H1 (cell line): ENCODE measurements at regions not wholly inside any gene's neighbourhood (a gene's known extent, or its start where the extent isn't known, plus 50 kb on each side); places are given as distances from the start of the nearest gene placed in this dataset.

Experiments used
- CTCF ChIA-PET: fragments of 300-600 bp; sonication (Branson Sonifier 250); formaldehyde crosslinking; loops from one replicate; lab custom pipeline; 2021; ENCODE audit not compliant: partially characterized antibody; lab: Charles Lee
- POLR2A ChIA-PET: fragments of 300-600 bp; sonication (Branson Sonifier 250); formaldehyde crosslinking; loops from one replicate; lab custom pipeline; 2021; ENCODE audit warnings: inconsistent platforms; ENCODE audit not compliant: partially characterized antibody; lab: Charles Lee
- DNase-seq, 2 experiments: peaks; one replicate each; pipeline versions ENCODE4 v3.0.0 to v3.0.0-alpha.2; 2010 to 2022; ENCODE audit warnings: low spot score in 2 of 2, low read depth in 1 of 2, mixed read lengths in 1 of 2
- FAIRE-seq: peaks from 2 replicates; lab custom pipeline; 2011; peaks lifted over from hg19 to GRCh38; lab: Jason Lieb, UNC
- H2AFZ ChIP-seq: 2 replicates; pipeline ENCODE4 v1.8.1; 2012; ENCODE audit warnings: low read length, inconsistent platforms
- H2AK5ac ChIP-seq: 2 replicates; pipeline ENCODE4 v1.6.1; 2013; ENCODE audit warnings: low read depth, low read length
- H2BK120ac ChIP-seq: replicated peaks from 2 replicates; pipeline ENCODE3; 2013; ENCODE audit warnings: low read depth, low read length, inconsistent platforms
- H2BK12ac ChIP-seq: 2 replicates; pipeline ENCODE4 v1.6.1; 2013; ENCODE audit warnings: low read depth, low read length
- H2BK15ac ChIP-seq: 2 replicates; pipeline ENCODE4 v1.6.1; 2013; ENCODE audit warnings: low read length
- H2BK20ac ChIP-seq: 2 replicates; pipeline ENCODE4 v1.6.1; 2013; ENCODE audit warnings: low read length
- H2BK5ac ChIP-seq: 2 replicates; pipeline ENCODE4 v1.6.1; 2013; ENCODE audit warnings: low read depth, low read length
- H3K14ac ChIP-seq: 2 replicates; pipeline ENCODE4 v1.6.1; 2013; ENCODE audit warnings: inconsistent platforms; ENCODE audit not compliant: insufficient read length
- H3K18ac ChIP-seq: 2 replicates; pipeline ENCODE4 v1.6.1; 2013; ENCODE audit warnings: low read length; ENCODE audit errors: extremely low read depth
- H3K23ac ChIP-seq: 2 replicates; pipeline ENCODE4 v1.6.1; 2013; ENCODE audit warnings: inconsistent platforms; ENCODE audit not compliant: insufficient read length
- H3K23me2 ChIP-seq: 2 replicates; pipeline ENCODE4 v1.6.1; 2013; ENCODE audit warnings: low read depth, low read length
- H3K27ac ChIP-seq: 2 replicates; pipeline ENCODE4 v1.6.1; 2011; ENCODE audit warnings: low read depth, low read length, inconsistent platforms
- H3K27me3 ChIP-seq, 4 experiments: replicated peaks in 1 of 4; 1 replicate in 1 of 4; 2 replicates in 3 of 4; pipeline versions ENCODE4 v1.6.1 to v1.8.1; 2011 to 2013; ENCODE audit warnings: low read length in 3 of 4, mild to moderate bottlenecking in 3 of 4, inconsistent platforms in 2 of 4, mixed read lengths in 2 of 4, moderate library complexity in 1 of 4; ENCODE audit not compliant: control insufficient read depth in 3 of 4, insufficient read depth in 3 of 4; ENCODE audit errors: extremely low read depth in 1 of 4
- H3K36me3 ChIP-seq, 4 experiments: 2 replicates each; pipeline versions ENCODE4 v1.6.1 to v1.8.1; 2011 to 2013; ENCODE audit warnings: mild to moderate bottlenecking in 4 of 4, low read length in 3 of 4, moderate library complexity in 2 of 4, control low read depth in 1 of 4, inconsistent platforms in 1 of 4; ENCODE audit not compliant: insufficient read depth in 4 of 4, control insufficient read depth in 2 of 4
- H3K4ac ChIP-seq: replicated peaks from 2 replicates; pipeline ENCODE3; 2013; ENCODE audit warnings: low read length, low read depth, mixed read lengths, inconsistent platforms; ENCODE audit not compliant: insufficient read length
- H3K4me1 ChIP-seq, 4 experiments: replicated peaks in 1 of 4; 1 replicate in 1 of 4; 2 replicates in 3 of 4; pipeline versions ENCODE4 v1.6.1 to v1.8.1; 2011 to 2013; ENCODE audit warnings: low read length in 3 of 4, inconsistent platforms in 2 of 4, mixed read lengths in 1 of 4; ENCODE audit not compliant: insufficient read depth in 4 of 4, control insufficient read depth in 3 of 4
- H3K4me2 ChIP-seq, 2 experiments: 2 replicates each; pipeline versions ENCODE4 v1.6.1 to v1.8.1; 2011 to 2013; ENCODE audit warnings: low read depth in 2 of 2, low read length in 2 of 2, control low read depth in 1 of 2, inconsistent platforms in 1 of 2, mild to moderate bottlenecking in 1 of 2; ENCODE audit not compliant: insufficient read depth in 1 of 2
- H3K4me3 ChIP-seq, 4 experiments: fragments of 200-600, 300-600 bp in 1 of 4; sonication (generic), shearing (Covaris generic), sonication (Bioruptor Twin) in 1 of 4; 2 replicates each; pipeline versions ENCODE4 v1.5.1 to v1.8.1; 2011 to 2016; ENCODE audit warnings: low read length in 4 of 4, low read depth in 3 of 4, control low read depth in 2 of 4, inconsistent platforms in 2 of 4, mild to moderate bottlenecking in 2 of 4, mixed read lengths in 1 of 4, moderate library complexity in 1 of 4; ENCODE audit not compliant: insufficient read depth in 2 of 4; ENCODE audit errors: extremely low read depth in 1 of 4
- H3K56ac ChIP-seq: replicated peaks from 2 replicates; pipeline ENCODE3; 2013; ENCODE audit warnings: low read depth, mild to moderate bottlenecking, mixed read lengths, low read length, inconsistent platforms; ENCODE audit not compliant: insufficient read length
- H3K79me1 ChIP-seq: 2 replicates; pipeline ENCODE4 v1.6.1; 2013; ENCODE audit warnings: low read depth, low read length, control low read depth
- H3K79me2 ChIP-seq, 2 experiments: 2 replicates each; pipeline versions ENCODE4 v1.6.1 to v1.8.1; 2012 to 2013; ENCODE audit warnings: low read length in 2 of 2, mild to moderate bottlenecking in 2 of 2, inconsistent platforms in 1 of 2; ENCODE audit not compliant: insufficient read depth in 2 of 2, control insufficient read depth in 1 of 2
- H3K9ac ChIP-seq, 4 experiments: replicated peaks in 1 of 4; 1 replicate in 1 of 4; 2 replicates in 3 of 4; pipeline versions ENCODE4 v1.6.1 to v1.8.1; 2011 to 2013; ENCODE audit warnings: low read depth in 3 of 4, low read length in 3 of 4, control low read depth in 2 of 4, mild to moderate bottlenecking in 2 of 4, moderate library complexity in 2 of 4, inconsistent platforms in 1 of 4; ENCODE audit errors: extremely low read depth in 1 of 4
- H3K9me3 ChIP-seq, 2 experiments: 2 replicates each; pipeline versions ENCODE4 v1.6.1 to v1.8.1; 2012 to 2013; ENCODE audit warnings: mild to moderate bottlenecking in 2 of 2, moderate library complexity in 2 of 2, control low read depth in 1 of 2, inconsistent platforms in 1 of 2, low read depth in 1 of 2, low read length in 1 of 2, mixed read lengths in 1 of 2; ENCODE audit not compliant: insufficient read depth in 2 of 2
- H4K20me1 ChIP-seq, 2 experiments: replicated peaks in 1 of 2; 2 replicates each; pipeline versions ENCODE3 to v1.8.1; 2011 to 2013; ENCODE audit warnings: inconsistent platforms in 2 of 2, low read length in 2 of 2, mild to moderate bottlenecking in 1 of 2; ENCODE audit not compliant: insufficient read depth in 2 of 2, control insufficient read depth in 1 of 2
- H4K5ac ChIP-seq: 2 replicates; pipeline ENCODE4 v1.6.1; 2013; ENCODE audit warnings: low read length, low read depth, mixed read lengths, inconsistent platforms; ENCODE audit not compliant: insufficient read length
- H4K8ac ChIP-seq: 2 replicates; pipeline ENCODE4 v1.8.0; 2013; ENCODE audit warnings: mild to moderate bottlenecking, moderate library complexity, low read length, inconsistent platforms; ENCODE audit not compliant: insufficient read depth; ENCODE audit errors: extremely low read depth
- H4K91ac ChIP-seq: replicated peaks from 2 replicates; pipeline ENCODE3; 2013; ENCODE audit warnings: low read length, mixed read lengths, inconsistent platforms; ENCODE audit not compliant: insufficient read length
- FOSL1 ChIP-seq: IDR thresholded peaks from 2 replicates; pipeline ENCODE4 v1.6.1; 2011; ENCODE audit warnings: mild to moderate bottlenecking, low read depth, low read length, moderate library complexity; ENCODE audit not compliant: insufficient read depth
- NRF1 ChIP-seq: IDR thresholded peaks from 2 replicates; pipeline ENCODE4 v1.6.1; 2011; ENCODE audit warnings: mild to moderate bottlenecking, low read depth, low read length, improper control_type of control experiment
- TBP ChIP-seq: IDR thresholded peaks from 2 replicates; pipeline ENCODE4 v1.6.1; 2011; ENCODE audit warnings: low read depth, low read length, improper control_type of control experiment

GRCh38 chr9:23041466-23041865 lies 594.8 kb downstream of the DMRTA1 start:
- Histone ChIP-seq H3K36me3 (no peaks in the 10 kb centered on the region), H3K79me1 (no peaks in the 10 kb centered on the region), H2BK15ac (no peak overlapping the region), H4K5ac (no peak overlapping the region), H2BK12ac (no peak overlapping the region), H3K18ac (no peak overlapping the region), H3K27me3 (no peaks in the 10 kb centered on the region), H3K27ac (no peak overlapping the region), H4K8ac (no peak overlapping the region), H4K91ac (no peak overlapping the region), H2BK20ac (no peak overlapping the region), H3K79me2 (no peaks in the 10 kb centered on the region), H4K20me1 (no peaks in the 10 kb centered on the region), H3K23ac (no peak overlapping the region), H3K4me3 (no peak overlapping the region), H3K23me2 (no peaks in the 10 kb centered on the region), H3K56ac (no peak overlapping the region), H2BK5ac (no peak overlapping the region), H3K14ac (no peak overlapping the region), H3K9ac (no peak overlapping the region), H3K4me2 (no peak overlapping the region)
- POLR2A ChIA-PET, result no interaction called here
- CTCF ChIA-PET, result no interaction called here
- DNase-seq, result no peak
- no peak for TF ChIP-seq FOSL1
- TF ChIP-seq NRF1, result no peak
- TF ChIP-seq TBP, result no peak
- TF ChIP-seq, all 59 proteins: peak for 0
- Histone ChIP-seq H2BK120ac (no peak overlapping the region), H3K4ac (no peak overlapping the region), H3K4me1 (peaks cover 0 to 3% (median 0%) of the 10 kb centered on the region in 4 experiments; a peak in 3 of 7 replicates), H2AK5ac (no peak overlapping the region), H2AFZ (no peak overlapping the region), H3K9me3 (no peaks in the 10 kb centered on the region)
- FAIRE-seq, result no peak
